HEK293 (cell line): ENCODE measurements at regions not wholly inside any gene's neighbourhood (a gene's known extent, or its start where the extent isn't known, plus 50 kb on each side); places are given as distances from the start of the nearest gene placed in this dataset.
A peak's percentile ranks its signal among the peaks of the same experiment; 100 is the strongest.

Source experiments
- ZBTB20 ChIP-seq: fragments of 450-650 bp; formaldehyde crosslinking; IDR thresholded peaks from 2 replicates; pipeline ENCODE4 v1.5.1; 2016; ENCODE audit warnings: missing biosample characterization, missing genetic modification characterization
- ZBTB48 ChIP-seq: fragments of 450-650 bp; formaldehyde crosslinking; IDR thresholded peaks from 2 replicates; pipeline ENCODE4 v1.5.1; 2016; ENCODE audit warnings: missing biosample characterization, missing genetic modification characterization
- ZNF354C ChIP-seq: fragments of 450-650 bp; formaldehyde crosslinking; IDR thresholded peaks from 2 replicates; pipeline ENCODE4 v1.5.1; 2016; ENCODE audit warnings: missing biosample characterization, missing genetic modification characterization, low read depth, borderline replicate concordance
- ZNF658 ChIP-seq: fragments of 450-650 bp; formaldehyde crosslinking; IDR thresholded peaks from 2 replicates; pipeline ENCODE4; 2016; ENCODE audit warnings: missing biosample characterization, missing genetic modification characterization
- ZSCAN30 ChIP-seq: fragments of 450-650 bp; IDR thresholded peaks from 2 replicates; pipeline ENCODE4 v1.5.1; 2018; ENCODE audit warnings: missing biosample characterization, mild to moderate bottlenecking, missing genetic modification characterization, moderate library complexity
- TF ChIP-seq, protein P1 (sequence below): fragments of 450-650 bp; formaldehyde crosslinking; IDR thresholded peaks from 2 replicates; pipeline ENCODE4 v1.5.1; 2016; ENCODE audit warnings: missing biosample characterization, missing genetic modification characterization
- TF ChIP-seq, protein P2 (sequence below): fragments of 450-650 bp; formaldehyde crosslinking; IDR thresholded peaks from 2 replicates; pipeline ENCODE4 v1.5.1; 2017; ENCODE audit warnings: missing biosample characterization, missing genetic modification characterization
- TF ChIP-seq, protein P3 (sequence below): sonication (generic); formaldehyde crosslinking; IDR thresholded peaks from 2 replicates; pipeline ENCODE4 v1.8.1; 2022; ENCODE audit warnings: mild to moderate bottlenecking, moderate library complexity, missing genetic modification reagents
- TF ChIP-seq, protein P4 (sequence below): fragments of 450-650 bp; formaldehyde crosslinking; IDR thresholded peaks from 2 replicates; pipeline ENCODE4 v1.5.1; 2016; ENCODE audit warnings: missing biosample characterization, missing genetic modification characterization
- TF ChIP-seq, protein P5 (sequence below): fragments of 450-650 bp; formaldehyde crosslinking; IDR thresholded peaks from 2 replicates; pipeline ENCODE4 v1.5.1; 2016; ENCODE audit warnings: missing biosample characterization, missing genetic modification characterization, borderline replicate concordance

DNA sequence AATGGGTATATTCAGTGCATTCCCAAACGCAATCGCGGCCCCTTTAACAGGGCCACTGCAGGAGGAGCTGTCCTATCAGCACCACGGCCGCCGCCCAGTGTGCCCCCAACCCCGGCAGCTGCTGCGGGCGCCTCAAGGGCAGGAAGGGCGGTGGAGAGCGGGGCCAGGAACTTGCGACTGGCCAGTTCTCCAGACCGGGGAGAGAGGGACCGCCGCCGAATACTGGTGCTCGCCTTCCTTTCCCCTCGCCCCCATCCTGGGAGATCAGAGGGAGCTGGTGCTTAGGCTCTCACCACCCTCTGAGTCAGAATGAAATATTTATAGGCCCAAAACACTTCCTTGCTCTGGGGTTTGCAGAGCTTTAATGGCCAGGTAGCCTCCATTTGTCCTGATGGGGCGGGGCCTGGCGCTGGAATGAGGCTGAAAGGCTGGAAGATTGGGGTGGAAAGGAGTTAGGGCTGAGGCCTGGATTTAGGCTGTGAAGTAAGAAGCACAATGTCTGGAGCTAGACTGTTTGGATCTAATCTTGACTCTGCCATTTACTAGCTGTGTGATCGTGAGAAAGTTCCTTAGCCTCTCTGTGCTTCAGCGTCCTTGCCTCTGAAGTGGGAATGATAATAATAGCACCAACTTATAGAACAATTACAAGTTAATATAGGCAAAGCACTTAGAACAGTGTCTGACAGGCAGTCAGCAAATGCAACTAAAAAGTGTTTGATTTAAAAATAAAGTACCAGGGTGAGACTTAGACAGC lies 75.5 kb downstream of the NAV1 start:
- TF ChIP-seq, protein P1, sequence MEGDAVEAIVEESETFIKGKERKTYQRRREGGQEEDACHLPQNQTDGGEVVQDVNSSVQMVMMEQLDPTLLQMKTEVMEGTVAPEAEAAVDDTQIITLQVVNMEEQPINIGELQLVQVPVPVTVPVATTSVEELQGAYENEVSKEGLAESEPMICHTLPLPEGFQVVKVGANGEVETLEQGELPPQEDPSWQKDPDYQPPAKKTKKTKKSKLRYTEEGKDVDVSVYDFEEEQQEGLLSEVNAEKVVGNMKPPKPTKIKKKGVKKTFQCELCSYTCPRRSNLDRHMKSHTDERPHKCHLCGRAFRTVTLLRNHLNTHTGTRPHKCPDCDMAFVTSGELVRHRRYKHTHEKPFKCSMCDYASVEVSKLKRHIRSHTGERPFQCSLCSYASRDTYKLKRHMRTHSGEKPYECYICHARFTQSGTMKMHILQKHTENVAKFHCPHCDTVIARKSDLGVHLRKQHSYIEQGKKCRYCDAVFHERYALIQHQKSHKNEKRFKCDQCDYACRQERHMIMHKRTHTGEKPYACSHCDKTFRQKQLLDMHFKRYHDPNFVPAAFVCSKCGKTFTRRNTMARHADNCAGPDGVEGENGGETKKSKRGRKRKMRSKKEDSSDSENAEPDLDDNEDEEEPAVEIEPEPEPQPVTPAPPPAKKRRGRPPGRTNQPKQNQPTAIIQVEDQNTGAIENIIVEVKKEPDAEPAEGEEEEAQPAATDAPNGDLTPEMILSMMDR (tag by site-specific recombination): no peak
- TF ChIP-seq ZBTB48 (no peak), ZBTB20 (tag by site-specific recombination) (no peak), ZNF354C (tag by site-specific recombination) (no peak), ZSCAN30 (no peak), ZNF658 (tag by site-specific recombination) (no peak)
- TF ChIP-seq, protein P2, sequence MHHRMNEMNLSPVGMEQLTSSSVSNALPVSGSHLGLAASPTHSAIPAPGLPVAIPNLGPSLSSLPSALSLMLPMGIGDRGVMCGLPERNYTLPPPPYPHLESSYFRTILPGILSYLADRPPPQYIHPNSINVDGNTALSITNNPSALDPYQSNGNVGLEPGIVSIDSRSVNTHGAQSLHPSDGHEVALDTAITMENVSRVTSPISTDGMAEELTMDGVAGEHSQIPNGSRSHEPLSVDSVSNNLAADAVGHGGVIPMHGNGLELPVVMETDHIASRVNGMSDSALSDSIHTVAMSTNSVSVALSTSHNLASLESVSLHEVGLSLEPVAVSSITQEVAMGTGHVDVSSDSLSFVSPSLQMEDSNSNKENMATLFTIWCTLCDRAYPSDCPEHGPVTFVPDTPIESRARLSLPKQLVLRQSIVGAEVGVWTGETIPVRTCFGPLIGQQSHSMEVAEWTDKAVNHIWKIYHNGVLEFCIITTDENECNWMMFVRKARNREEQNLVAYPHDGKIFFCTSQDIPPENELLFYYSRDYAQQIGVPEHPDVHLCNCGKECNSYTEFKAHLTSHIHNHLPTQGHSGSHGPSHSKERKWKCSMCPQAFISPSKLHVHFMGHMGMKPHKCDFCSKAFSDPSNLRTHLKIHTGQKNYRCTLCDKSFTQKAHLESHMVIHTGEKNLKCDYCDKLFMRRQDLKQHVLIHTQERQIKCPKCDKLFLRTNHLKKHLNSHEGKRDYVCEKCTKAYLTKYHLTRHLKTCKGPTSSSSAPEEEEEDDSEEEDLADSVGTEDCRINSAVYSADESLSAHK (tag by site-specific recombination): no peak
- TF ChIP-seq, protein P3, sequence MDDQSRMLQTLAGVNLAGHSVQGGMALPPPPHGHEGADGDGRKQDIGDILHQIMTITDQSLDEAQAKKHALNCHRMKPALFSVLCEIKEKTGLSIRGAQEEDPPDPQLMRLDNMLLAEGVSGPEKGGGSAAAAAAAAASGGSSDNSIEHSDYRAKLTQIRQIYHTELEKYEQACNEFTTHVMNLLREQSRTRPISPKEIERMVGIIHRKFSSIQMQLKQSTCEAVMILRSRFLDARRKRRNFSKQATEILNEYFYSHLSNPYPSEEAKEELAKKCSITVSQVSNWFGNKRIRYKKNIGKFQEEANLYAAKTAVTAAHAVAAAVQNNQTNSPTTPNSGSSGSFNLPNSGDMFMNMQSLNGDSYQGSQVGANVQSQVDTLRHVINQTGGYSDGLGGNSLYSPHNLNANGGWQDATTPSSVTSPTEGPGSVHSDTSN (CRISPR knock-in tag): no peak
- TF ChIP-seq, protein P4, sequence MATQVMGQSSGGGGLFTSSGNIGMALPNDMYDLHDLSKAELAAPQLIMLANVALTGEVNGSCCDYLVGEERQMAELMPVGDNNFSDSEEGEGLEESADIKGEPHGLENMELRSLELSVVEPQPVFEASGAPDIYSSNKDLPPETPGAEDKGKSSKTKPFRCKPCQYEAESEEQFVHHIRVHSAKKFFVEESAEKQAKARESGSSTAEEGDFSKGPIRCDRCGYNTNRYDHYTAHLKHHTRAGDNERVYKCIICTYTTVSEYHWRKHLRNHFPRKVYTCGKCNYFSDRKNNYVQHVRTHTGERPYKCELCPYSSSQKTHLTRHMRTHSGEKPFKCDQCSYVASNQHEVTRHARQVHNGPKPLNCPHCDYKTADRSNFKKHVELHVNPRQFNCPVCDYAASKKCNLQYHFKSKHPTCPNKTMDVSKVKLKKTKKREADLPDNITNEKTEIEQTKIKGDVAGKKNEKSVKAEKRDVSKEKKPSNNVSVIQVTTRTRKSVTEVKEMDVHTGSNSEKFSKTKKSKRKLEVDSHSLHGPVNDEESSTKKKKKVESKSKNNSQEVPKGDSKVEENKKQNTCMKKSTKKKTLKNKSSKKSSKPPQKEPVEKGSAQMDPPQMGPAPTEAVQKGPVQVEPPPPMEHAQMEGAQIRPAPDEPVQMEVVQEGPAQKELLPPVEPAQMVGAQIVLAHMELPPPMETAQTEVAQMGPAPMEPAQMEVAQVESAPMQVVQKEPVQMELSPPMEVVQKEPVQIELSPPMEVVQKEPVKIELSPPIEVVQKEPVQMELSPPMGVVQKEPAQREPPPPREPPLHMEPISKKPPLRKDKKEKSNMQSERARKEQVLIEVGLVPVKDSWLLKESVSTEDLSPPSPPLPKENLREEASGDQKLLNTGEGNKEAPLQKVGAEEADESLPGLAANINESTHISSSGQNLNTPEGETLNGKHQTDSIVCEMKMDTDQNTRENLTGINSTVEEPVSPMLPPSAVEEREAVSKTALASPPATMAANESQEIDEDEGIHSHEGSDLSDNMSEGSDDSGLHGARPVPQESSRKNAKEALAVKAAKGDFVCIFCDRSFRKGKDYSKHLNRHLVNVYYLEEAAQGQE: peak; percentile 92
- TF ChIP-seq, protein P5, sequence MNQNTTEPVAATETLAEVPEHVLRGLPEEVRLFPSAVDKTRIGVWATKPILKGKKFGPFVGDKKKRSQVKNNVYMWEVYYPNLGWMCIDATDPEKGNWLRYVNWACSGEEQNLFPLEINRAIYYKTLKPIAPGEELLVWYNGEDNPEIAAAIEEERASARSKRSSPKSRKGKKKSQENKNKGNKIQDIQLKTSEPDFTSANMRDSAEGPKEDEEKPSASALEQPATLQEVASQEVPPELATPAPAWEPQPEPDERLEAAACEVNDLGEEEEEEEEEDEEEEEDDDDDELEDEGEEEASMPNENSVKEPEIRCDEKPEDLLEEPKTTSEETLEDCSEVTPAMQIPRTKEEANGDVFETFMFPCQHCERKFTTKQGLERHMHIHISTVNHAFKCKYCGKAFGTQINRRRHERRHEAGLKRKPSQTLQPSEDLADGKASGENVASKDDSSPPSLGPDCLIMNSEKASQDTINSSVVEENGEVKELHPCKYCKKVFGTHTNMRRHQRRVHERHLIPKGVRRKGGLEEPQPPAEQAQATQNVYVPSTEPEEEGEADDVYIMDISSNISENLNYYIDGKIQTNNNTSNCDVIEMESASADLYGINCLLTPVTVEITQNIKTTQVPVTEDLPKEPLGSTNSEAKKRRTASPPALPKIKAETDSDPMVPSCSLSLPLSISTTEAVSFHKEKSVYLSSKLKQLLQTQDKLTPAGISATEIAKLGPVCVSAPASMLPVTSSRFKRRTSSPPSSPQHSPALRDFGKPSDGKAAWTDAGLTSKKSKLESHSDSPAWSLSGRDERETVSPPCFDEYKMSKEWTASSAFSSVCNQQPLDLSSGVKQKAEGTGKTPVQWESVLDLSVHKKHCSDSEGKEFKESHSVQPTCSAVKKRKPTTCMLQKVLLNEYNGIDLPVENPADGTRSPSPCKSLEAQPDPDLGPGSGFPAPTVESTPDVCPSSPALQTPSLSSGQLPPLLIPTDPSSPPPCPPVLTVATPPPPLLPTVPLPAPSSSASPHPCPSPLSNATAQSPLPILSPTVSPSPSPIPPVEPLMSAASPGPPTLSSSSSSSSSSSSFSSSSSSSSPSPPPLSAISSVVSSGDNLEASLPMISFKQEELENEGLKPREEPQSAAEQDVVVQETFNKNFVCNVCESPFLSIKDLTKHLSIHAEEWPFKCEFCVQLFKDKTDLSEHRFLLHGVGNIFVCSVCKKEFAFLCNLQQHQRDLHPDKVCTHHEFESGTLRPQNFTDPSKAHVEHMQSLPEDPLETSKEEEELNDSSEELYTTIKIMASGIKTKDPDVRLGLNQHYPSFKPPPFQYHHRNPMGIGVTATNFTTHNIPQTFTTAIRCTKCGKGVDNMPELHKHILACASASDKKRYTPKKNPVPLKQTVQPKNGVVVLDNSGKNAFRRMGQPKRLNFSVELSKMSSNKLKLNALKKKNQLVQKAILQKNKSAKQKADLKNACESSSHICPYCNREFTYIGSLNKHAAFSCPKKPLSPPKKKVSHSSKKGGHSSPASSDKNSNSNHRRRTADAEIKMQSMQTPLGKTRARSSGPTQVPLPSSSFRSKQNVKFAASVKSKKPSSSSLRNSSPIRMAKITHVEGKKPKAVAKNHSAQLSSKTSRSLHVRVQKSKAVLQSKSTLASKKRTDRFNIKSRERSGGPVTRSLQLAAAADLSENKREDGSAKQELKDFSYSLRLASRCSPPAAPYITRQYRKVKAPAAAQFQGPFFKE (tag by site-specific recombination): no peak
